GM21619 (cell line): ENCODE measurements at regions not wholly inside any gene's neighbourhood (a gene's known extent, or its start where the extent isn't known, plus 50 kb on each side); places are given as distances from the start of the nearest gene placed in this dataset.

Experiments used
- ATAC-seq: cut with Tn5 transposase; IDR thresholded peaks from one replicate; pipeline ENCODE4 v1.9.1; 2021; ENCODE audit not compliant: unreplicated experiment

GRCh38 chr20:12355185-12355584 is 437.5 kb downstream of the BTBD3 start:
- no peak for ATAC-seq

- ATAC-seq = no peak
Observed at GRCh38 chr20:12358006-12358654, 440.4 kb downstream of the BTBD3 start.

GRCh38 chr20:12358655-12359009 is 440.9 kb downstream of the BTBD3 start:
- no peak for ATAC-seq

GRCh38 chr20:12371990-12372389 is 454.3 kb downstream of the BTBD3 start:
- ATAC-seq = no peak

- no peak for ATAC-seq
Observed at GRCh38 chr20:12372557-12372956, 454.9 kb downstream of the BTBD3 start.

- ATAC-seq = no peak
Observed at GRCh38 chr20:12375967-12376366, 458.3 kb downstream of the BTBD3 start.

GRCh38 chr20:12383821-12384220 is 466.1 kb downstream of the BTBD3 start:
- no peak for ATAC-seq

- ATAC-seq = no peak
Observed at GRCh38 chr20:12386821-12387220, 469.1 kb downstream of the BTBD3 start.

GRCh38 chr20:12391099-12391498 is 473.4 kb downstream of the BTBD3 start:
- ATAC-seq = no peak

- no peak for ATAC-seq
Observed at GRCh38 chr20:12394786-12395185, 477.1 kb downstream of the BTBD3 start.

- no peak for ATAC-seq
Observed at GRCh38 chr20:12395353-12395752, 477.7 kb downstream of the BTBD3 start.

- ATAC-seq = no peak
Observed at GRCh38 chr20:12395760-12396159, 478.1 kb downstream of the BTBD3 start.

- ATAC-seq = no peak
Observed at GRCh38 chr20:12399110-12399836, 481.6 kb downstream of the BTBD3 start.

GRCh38 chr20:12404941-12405340 is 487.2 kb downstream of the BTBD3 start:
- no peak for ATAC-seq

- ATAC-seq = no peak
Observed at GRCh38 chr20:12406978-12407377, 489.3 kb downstream of the BTBD3 start.

- no peak for ATAC-seq
Observed at GRCh38 chr20:12409501-12409900, 491.8 kb downstream of the BTBD3 start.

GRCh38 chr20:12410783-12411182 is 493.1 kb downstream of the BTBD3 start:
- no peak for ATAC-seq

- ATAC-seq = no peak
Observed at GRCh38 chr20:12411246-12411940, 493.7 kb downstream of the BTBD3 start.

GRCh38 chr20:12413116-12413515 is 495.4 kb downstream of the BTBD3 start:
- ATAC-seq = no peak

- no peak for ATAC-seq
Observed at GRCh38 chr20:12414446-12415274, 497.0 kb downstream of the BTBD3 start.

- no peak for ATAC-seq
Observed at GRCh38 chr20:12416281-12416680, 498.6 kb downstream of the BTBD3 start.
